GM21717 (cell line): ENCODE measurements at regions not wholly inside any gene's neighbourhood (a gene's known extent, or its start where the extent isn't known, plus 50 kb on each side); places are given as distances from the start of the nearest gene placed in this dataset.
"Not testable (repeated sequence)": the region's sequence is repeated elsewhere in the genome, so short reads cannot be mapped to it uniquely, and the experiment has no call there.

ENCODE experiments used
- ATAC-seq: cut with Tn5 transposase; IDR thresholded peaks from one replicate; pipeline ENCODE4 v1.9.1; 2021; ENCODE audit warnings: mild to moderate bottlenecking, moderate library complexity; ENCODE audit not compliant: unreplicated experiment

DNA sequence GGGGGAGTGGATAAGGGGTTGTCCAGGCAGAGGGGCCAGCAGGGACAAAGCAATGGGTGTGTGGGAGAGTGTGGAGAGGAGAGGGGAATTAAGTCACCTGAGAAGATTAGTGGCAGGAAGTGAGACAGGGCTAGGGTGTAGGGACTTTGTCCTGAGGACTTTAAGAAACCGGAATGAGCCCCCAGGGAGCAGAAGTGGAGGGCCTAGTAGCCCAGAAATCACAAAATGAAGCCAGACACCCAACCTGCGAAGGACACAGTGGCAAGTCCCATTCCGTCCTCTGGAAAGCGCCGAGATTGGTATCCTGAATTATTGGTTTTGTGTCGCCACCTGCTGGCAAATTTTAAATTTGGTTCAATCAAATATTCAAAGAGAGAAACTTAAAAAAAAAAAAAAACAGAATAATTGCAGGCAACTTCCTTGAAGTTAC, 78.0 kb upstream of the SLC25A36 start:
- ATAC-seq, result no peak

DNA sequence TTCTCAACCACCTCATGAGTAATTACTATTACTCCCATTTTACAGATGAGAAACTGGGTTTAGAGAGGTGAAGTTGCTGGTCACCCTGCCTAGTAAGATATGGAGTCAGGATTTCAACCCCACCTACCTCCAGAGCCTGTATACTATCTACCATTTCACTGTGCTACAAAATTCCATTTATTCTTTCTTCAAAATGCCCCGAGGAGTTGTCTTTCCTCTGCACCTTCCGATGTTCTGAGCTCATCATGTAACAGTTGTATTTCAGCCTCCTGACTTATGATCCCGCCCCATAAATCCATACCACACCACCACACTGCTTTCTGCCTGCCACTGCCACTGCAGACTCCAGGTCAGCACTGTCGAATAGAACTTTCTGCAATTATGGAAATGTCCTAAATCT, 71.3 kb upstream of the SLC25A36 start:
- ATAC-seq, result no peak

DNA sequence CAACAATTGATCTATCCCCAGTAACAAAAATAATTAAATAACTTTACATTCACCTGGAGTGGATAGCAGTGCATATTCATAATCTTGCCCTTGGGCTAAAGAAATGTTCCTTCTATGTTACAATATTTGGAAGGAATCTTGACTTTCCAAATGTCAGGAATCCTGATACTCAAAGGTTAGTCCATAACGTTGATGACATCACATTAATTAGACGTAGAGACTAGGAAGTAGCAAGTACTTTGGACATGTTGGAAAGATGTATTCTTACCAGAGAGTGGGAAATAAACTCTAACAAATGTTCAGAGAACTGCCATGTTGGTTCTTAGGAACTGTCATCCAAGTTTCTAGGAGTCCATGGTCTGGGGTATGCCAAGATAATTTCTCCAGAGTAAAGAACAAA, 70.6 kb upstream of the SLC25A36 start:
- no peak for ATAC-seq

DNA sequence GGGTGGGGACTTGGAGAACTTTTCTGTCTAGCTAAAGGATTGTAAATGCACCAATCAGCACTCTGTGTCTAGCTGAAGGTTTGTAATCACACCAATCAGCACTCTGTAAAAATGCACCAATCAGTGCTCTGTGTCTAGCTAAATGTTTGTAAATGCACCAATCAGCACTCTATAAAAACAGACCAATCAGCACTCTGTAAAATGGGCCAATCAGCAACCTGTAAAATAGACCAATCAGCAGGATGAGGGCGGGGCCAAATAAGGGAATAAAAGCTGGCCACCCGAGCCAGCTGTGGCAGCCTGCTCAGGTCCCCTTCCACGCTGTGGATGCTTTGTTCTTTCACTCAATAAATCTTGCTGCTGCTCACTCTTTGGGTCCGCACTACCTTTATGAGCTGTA, 69.5 kb upstream of the SLC25A36 start:
- ATAC-seq, result not testable (repeated sequence)

DNA sequence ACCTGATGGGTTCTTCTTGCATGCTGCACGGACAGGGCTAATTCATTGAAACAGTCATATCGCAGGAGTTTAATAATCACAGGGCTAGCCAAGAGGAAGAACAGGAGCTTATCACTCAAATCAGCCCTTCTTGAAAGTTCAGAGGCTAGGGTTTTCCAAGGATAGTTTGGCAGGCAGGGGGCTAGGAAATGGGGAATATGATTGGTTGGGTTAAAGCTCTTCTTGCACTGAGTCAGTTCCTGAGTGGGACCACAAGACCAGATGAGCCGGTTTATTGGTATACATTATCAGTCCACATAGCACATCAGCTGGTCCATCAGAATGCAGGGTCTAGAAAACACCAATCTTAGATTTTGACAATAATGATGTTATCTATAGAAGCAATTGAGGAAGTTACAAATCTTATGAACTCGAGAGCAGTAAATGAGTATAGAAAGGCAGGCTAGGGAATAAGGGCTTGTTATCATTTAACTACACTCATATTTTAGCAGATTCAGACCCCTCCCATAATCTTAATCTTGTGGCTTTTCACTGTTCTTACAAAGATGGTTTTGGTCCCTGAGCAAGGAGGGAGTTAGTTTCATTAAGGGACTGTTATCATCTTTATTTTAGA, 58.1 kb upstream of the SLC25A36 start:
- ATAC-seq, result no peak

DNA sequence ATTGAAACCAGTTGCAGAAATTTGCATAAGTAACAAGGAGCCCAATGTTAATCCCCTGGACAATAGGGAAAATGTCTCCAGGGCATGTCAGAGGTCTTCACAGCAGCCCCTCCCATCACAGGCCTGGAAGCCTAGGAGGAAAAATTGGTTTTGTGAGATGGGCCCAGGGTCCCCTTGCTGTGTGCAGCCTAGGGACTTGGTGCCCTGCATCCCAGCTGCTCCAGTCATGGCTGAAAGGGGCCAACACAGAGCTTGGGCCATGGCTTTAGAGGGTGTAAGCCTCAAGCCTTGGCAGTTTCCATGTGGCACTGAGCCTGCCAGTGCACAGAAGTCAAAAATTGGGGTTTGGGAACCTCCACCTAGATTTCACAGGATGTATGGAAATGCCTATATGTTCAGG, 55.9 kb upstream of the SLC25A36 start:
- not testable (repeated sequence) for ATAC-seq
